GM12892 (cell line): ENCODE measurements at regions not wholly inside any gene's neighbourhood (a gene's known extent, or its start where the extent isn't known, plus 50 kb on each side); places are given as distances from the start of the nearest gene placed in this dataset.

ENCODE experiments used
- POLR2A ChIP-seq: IDR thresholded peaks from 2 replicates; pipeline ENCODE4 v1.6.1; 2011; ENCODE audit warnings: low read depth, low read length, control low read depth
- POLR2AphosphoS5 ChIP-seq: IDR thresholded peaks from 2 replicates; pipeline ENCODE4 v1.6.1; 2011; ENCODE audit warnings: low read depth, low read length, control low read depth

- TF ChIP-seq POLR2A (no peak), POLR2AphosphoS5 (no peak)
Observed at GRCh38 chr4:186814535-186815070, 90.9 kb upstream of the FAT1 start.
